MCF 10A (cell line): ENCODE measurements at regions not wholly inside any gene's neighbourhood (a gene's known extent, or its start where the extent isn't known, plus 50 kb on each side); places are given as distances from the start of the nearest gene placed in this dataset.

Experiments used
- BruUV-seq: library from RNA; stranded (reverse); fragments of 400-500 nt; replicated peaks from 2 replicates; lab custom pipeline; 2021; lab: Mats Ljungman, UMichigan
- CTCF ChIA-PET: fragments of 300-600 bp; sonication (Branson Sonifier 250); formaldehyde crosslinking; extraction: SDS; loops from one replicate; lab custom pipeline; 2021; ENCODE audit warnings: antibody characterized with exemption, inconsistent platforms; lab: Yijun Ruan, JAX
- POLR2A ChIA-PET: fragments of 300-600, 350-650 bp; sonication (Branson Sonifier 250); formaldehyde crosslinking; extraction: SDS; loops from one replicate; lab custom pipeline; 2020; ENCODE audit warnings: antibody characterized with exemption, inconsistent platforms; lab: Yijun Ruan, JAX
- DNase-seq: peaks from one replicate; pipeline ENCODE4 v3.0.0-alpha.2; 2018; ENCODE audit not compliant: unreplicated experiment
- H3K27ac Mint-ChIP-seq: one replicate; pipeline ENCODE4 v1.8.0; 2022; ENCODE audit warnings: mild to moderate bottlenecking, low read depth, mixed read lengths; ENCODE audit not compliant: unreplicated experiment
- H3K27me3 Mint-ChIP-seq: one replicate; pipeline ENCODE4 v1.8.0; 2022; ENCODE audit warnings: mixed read lengths; ENCODE audit not compliant: insufficient read depth, unreplicated experiment
- H3K36me3 Mint-ChIP-seq: one replicate; pipeline ENCODE4 v1.8.0; 2022; ENCODE audit warnings: mild to moderate bottlenecking, moderate library complexity, mixed read lengths; ENCODE audit not compliant: insufficient read depth, unreplicated experiment
- H3K4me1 Mint-ChIP-seq: one replicate; pipeline ENCODE4 v1.8.0; 2022; ENCODE audit warnings: mixed read lengths; ENCODE audit not compliant: insufficient read depth, unreplicated experiment
- H3K4me3 Mint-ChIP-seq: one replicate; pipeline ENCODE4 v1.8.0; 2022; ENCODE audit warnings: mild to moderate bottlenecking, moderate library complexity, mixed read lengths; ENCODE audit not compliant: unreplicated experiment
- H3K9me3 Mint-ChIP-seq: one replicate; pipeline ENCODE4 v1.8.0; 2022; ENCODE audit warnings: mixed read lengths; ENCODE audit not compliant: unreplicated experiment
- intact Hi-C: fragments of 100-400 bp; cut with micrococcal nuclease; formaldehyde crosslinking; loops from 2 replicates; pipeline ENCODE4 v1.14.1; 2022
- TF ChIP-seq, protein P1 (sequence below): fragments of 200-600 bp; IDR thresholded peaks from one replicate; pipeline ENCODE4 v1.8.0; 2022; ENCODE audit warnings: antibody characterized with exemption, mild to moderate bottlenecking; ENCODE audit not compliant: unreplicated experiment

DNA sequence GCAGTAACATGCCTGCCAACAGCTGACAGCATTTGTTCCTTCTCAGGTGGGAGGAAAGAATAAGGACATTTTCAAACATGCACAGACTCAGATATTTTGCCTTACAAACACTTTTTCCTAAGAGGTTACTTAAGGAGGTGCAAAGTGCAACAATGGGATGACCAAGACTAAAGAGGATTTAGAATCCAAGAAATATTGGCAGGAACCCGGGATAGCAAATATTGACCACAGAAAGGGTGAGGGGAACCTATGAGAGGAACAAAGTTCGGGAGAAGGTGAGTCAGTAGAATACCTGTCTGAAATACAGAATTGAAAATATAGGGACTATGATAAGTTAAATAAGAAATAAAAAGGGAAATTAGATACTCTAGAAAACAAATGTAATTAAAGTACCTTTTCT is 321.9 kb upstream of the EMCN start:
- intact Hi-C loops = no loop called here
- no peaks in the 10 kb centered on the region for H3K4me1 Mint-ChIP-seq
- H3K27me3 Mint-ChIP-seq = no peaks in the 10 kb centered on the region
- no peaks in the 10 kb centered on the region for H3K36me3 Mint-ChIP-seq
- no peak for DNase-seq
- no TSS peak for BruUV-seq
- no peak overlapping the region for H3K27ac Mint-ChIP-seq
- POLR2A ChIA-PET = no interaction called here
- no peak overlapping the region for H3K4me3 Mint-ChIP-seq
- H3K9me3 Mint-ChIP-seq = no peaks in the 10 kb centered on the region
- TF ChIP-seq, protein P1, sequence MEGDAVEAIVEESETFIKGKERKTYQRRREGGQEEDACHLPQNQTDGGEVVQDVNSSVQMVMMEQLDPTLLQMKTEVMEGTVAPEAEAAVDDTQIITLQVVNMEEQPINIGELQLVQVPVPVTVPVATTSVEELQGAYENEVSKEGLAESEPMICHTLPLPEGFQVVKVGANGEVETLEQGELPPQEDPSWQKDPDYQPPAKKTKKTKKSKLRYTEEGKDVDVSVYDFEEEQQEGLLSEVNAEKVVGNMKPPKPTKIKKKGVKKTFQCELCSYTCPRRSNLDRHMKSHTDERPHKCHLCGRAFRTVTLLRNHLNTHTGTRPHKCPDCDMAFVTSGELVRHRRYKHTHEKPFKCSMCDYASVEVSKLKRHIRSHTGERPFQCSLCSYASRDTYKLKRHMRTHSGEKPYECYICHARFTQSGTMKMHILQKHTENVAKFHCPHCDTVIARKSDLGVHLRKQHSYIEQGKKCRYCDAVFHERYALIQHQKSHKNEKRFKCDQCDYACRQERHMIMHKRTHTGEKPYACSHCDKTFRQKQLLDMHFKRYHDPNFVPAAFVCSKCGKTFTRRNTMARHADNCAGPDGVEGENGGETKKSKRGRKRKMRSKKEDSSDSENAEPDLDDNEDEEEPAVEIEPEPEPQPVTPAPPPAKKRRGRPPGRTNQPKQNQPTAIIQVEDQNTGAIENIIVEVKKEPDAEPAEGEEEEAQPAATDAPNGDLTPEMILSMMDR = no peak
- CTCF ChIA-PET = no interaction called here

DNA sequence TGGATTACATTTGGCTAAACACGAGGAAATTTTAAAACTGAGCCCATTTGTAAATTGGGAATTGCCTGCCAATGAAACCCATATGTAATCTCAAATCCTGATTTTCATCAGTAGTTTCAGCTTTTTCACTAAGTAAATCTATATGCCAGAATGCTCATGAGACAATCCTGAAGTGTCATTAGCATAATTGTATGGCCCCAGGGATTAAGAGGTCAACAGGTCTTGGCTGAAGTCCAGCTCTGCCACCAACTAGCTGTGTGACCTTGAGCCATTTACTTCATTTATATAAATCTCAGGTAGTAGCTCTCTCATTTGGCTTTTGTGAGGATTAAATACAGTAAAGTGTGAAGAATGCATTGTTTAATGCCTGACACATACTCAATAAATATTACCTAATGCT is 320.5 kb upstream of the EMCN start:
- no TSS peak for BruUV-seq
- ChIA-PET POLR2A (no interaction called here), CTCF (interaction anchor here (0.6 to 1.2 kb wide), 6 partner anchors 11 to 1423 kb away, joined by 3 to 6 read pairs (median 3); no protein-coding TSS in a partner anchor)
- no peak overlapping the region for H3K4me3 Mint-ChIP-seq
- TF ChIP-seq, protein P1 = no peak
- H3K27me3 Mint-ChIP-seq = no peaks in the 10 kb centered on the region
- H3K36me3 Mint-ChIP-seq = no peaks in the 10 kb centered on the region
- H3K27ac Mint-ChIP-seq = no peak overlapping the region
- no peak for DNase-seq
- no peaks in the 10 kb centered on the region for H3K9me3 Mint-ChIP-seq
- no peaks in the 10 kb centered on the region for H3K4me1 Mint-ChIP-seq
- intact Hi-C loops = no loop called here

DNA sequence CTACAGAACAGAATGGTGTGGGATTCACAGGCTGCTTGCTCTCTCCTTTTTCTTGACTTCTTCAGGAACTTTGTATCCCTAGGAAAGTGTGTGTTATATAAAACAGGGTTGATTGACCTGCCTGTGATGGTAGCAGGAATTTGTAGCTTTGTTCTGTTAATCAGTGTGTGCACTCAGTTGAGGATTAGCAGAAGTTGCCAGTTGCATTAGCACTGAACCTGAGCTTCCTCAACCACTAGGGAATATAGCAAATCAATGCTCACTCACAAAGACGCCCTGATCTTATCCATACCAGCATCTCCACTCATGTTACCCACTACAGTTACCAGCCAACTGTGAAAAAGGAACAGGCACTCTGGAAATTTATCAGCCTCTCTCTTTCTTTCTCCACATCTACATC is 319.1 kb upstream of the EMCN start:
- H3K27me3 Mint-ChIP-seq = no peaks in the 10 kb centered on the region
- CTCF ChIA-PET = interaction anchor here (0.7 to 1.2 kb wide), 3 partner anchors 10 to 501 kb away, joined by 3 read pairs; no protein-coding TSS in a partner anchor
- POLR2A ChIA-PET = interaction anchor here (0.6 kb wide), 1 partner anchor 1479 kb away, joined by 3 read pairs; no protein-coding TSS in a partner anchor
- DNase-seq = no peak
- no TSS peak for BruUV-seq
- no peak overlapping the region for H3K4me3 Mint-ChIP-seq
- intact Hi-C loops = no loop called here
- TF ChIP-seq, protein P1 = no peak
- H3K9me3 Mint-ChIP-seq = no peaks in the 10 kb centered on the region
- no peak overlapping the region for H3K27ac Mint-ChIP-seq
- no peaks in the 10 kb centered on the region for H3K36me3 Mint-ChIP-seq
- H3K4me1 Mint-ChIP-seq = no peaks in the 10 kb centered on the region

DNA sequence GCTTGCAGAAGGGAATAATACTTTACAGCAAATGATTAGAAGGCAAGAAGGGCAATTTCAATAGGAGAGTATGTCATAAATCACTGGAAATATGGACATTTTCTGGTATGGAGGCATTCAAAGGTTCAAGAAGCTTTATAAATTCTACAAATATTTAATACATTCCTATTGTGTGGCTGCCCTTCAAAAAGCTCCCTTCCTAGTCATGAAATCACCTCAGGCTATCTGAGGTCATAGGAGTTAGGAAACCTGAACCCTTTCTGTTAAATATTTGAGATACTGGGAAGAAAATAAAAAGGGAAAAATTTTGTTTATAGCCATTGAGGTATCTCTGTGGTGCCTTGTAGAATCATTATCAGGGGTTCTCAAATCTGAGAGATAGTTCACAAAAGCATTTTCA is 316.8 kb upstream of the EMCN start:
- no TSS peak for BruUV-seq
- H3K27me3 Mint-ChIP-seq = no peaks in the 10 kb centered on the region
- intact Hi-C loops = no loop called here
- no peak overlapping the region for H3K4me3 Mint-ChIP-seq
- no peak overlapping the region for H3K27ac Mint-ChIP-seq
- TF ChIP-seq, protein P1 = no peak
- ChIA-PET POLR2A (interaction anchor here (0.6 kb wide), 1 partner anchor 133 kb away, joined by 3 read pairs; no protein-coding TSS in a partner anchor), CTCF (no interaction called here)
- no peaks in the 10 kb centered on the region for H3K36me3 Mint-ChIP-seq
- H3K9me3 Mint-ChIP-seq = no peaks in the 10 kb centered on the region
- H3K4me1 Mint-ChIP-seq = no peaks in the 10 kb centered on the region
- DNase-seq = no peak
